ENCODE measurements at regions not wholly inside any gene's neighbourhood (a gene's known extent, or its start where the extent isn't known, plus 50 kb on each side); places are given as distances from the start of the nearest gene placed in this dataset.
A peak's percentile ranks its signal among the peaks of the same experiment; 100 is the strongest.

GRCh38 chr1:14090062-14090461 lies 390.1 kb downstream of the PRDM2 start:
- H3K4me3 ChIP-seq (ENCODE audit: low read length): no peak overlapping the region
- H3K9ac ChIP-seq (ENCODE audit: low read length): no peak overlapping the region
- no peaks in the 10 kb centered on the region for H3F3A ChIP-seq (ENCODE audit: low read length, unreplicated experiment)
- no peaks in the 10 kb centered on the region for H4K20me1 ChIP-seq (ENCODE audit: low read length)
- no TSS peak for BruUV-seq (replicated peaks)
- ChIA-PET POLR2A (ENCODE audit: unreplicated experiment) (no interaction called here), CTCF (no interaction called here)
- H3K79me2 ChIP-seq (ENCODE audit: low read length): no peaks in the 10 kb centered on the region
- intact Hi-C loops (cut with micrococcal nuclease): no loop called here
- H3K9me2 ChIP-seq (replicated peaks; ENCODE audit: low read length): no peaks in the 10 kb centered on the region
- no peak overlapping the region for H3K27ac ChIP-seq (ENCODE audit: low read length)
- H3K4me2 ChIP-seq (ENCODE audit: low read length): no peak overlapping the region
- no peaks in the 10 kb centered on the region for H3K36me3 ChIP-seq (ENCODE audit: low read depth, low read length)
- no peaks in the 10 kb centered on the region for H3K4me1 ChIP-seq (ENCODE audit: insufficient read depth, low read length)
- DNase-seq (no peak), ATAC-seq (no peak)
- H2AFZ ChIP-seq (ENCODE audit: low read length): no peak overlapping the region
- TF ChIP-seq EZH2 (IDR thresholded peaks at IDR 0.05; ENCODE audit: low read length, unreplicated experiment) (no peak), EZH2phosphoT487 (IDR thresholded peaks at IDR 0.05; ENCODE audit: borderline replicate concordance, low read length) (no peak), CTCF (conservative IDR thresholded peaks at IDR 0.05; ENCODE audit: low read depth, low read length) (no peak)
- H3K27me3 ChIP-seq (ENCODE audit: low read length): no peaks in the 10 kb centered on the region
- 0 out of 2 replicates have a peak, but pooled peaks cover 9% of the 10 kb centered on the region for H3K9me3 ChIP-seq (ENCODE audit: low read length)

- TF ChIP-seq EZH2phosphoT487 (IDR thresholded peaks at IDR 0.05; ENCODE audit: borderline replicate concordance, low read length): no peak
- no peak for TF ChIP-seq CTCF (conservative IDR thresholded peaks at IDR 0.05; ENCODE audit: low read depth, low read length)
- no peak for TF ChIP-seq EZH2 (IDR thresholded peaks at IDR 0.05; ENCODE audit: low read length, unreplicated experiment)
- no TSS peak for BruUV-seq (replicated peaks)
- H3K4me3 ChIP-seq (ENCODE audit: low read length): no peak overlapping the region
- H3K4me1 ChIP-seq (ENCODE audit: insufficient read depth, low read length): no peaks in the 10 kb centered on the region
- ATAC-seq: no peak
- no peak for DNase-seq
- no peaks in the 10 kb centered on the region for H3K27me3 ChIP-seq (ENCODE audit: low read length)
- no peak overlapping the region for H2AFZ ChIP-seq (ENCODE audit: low read length)
- no peak overlapping the region for H3K27ac ChIP-seq (ENCODE audit: low read length)
- no peak overlapping the region for H3K9ac ChIP-seq (ENCODE audit: low read length)
- intact Hi-C loops (cut with micrococcal nuclease): no loop called here
- no peaks in the 10 kb centered on the region for H3F3A ChIP-seq (ENCODE audit: low read length, unreplicated experiment)
- ChIA-PET CTCF (interaction anchor here (0.6 kb wide), 1 partner anchor 20 kb away, joined by 3 read pairs; no protein-coding TSS in a partner anchor), POLR2A (ENCODE audit: unreplicated experiment) (no interaction called here)
- no peak overlapping the region for H3K4me2 ChIP-seq (ENCODE audit: low read length)
- no peaks in the 10 kb centered on the region for H3K36me3 ChIP-seq (ENCODE audit: low read depth, low read length)
- H4K20me1 ChIP-seq (ENCODE audit: low read length): no peaks in the 10 kb centered on the region
- H3K79me2 ChIP-seq (ENCODE audit: low read length): no peaks in the 10 kb centered on the region
- no peaks in the 10 kb centered on the region for H3K9me2 ChIP-seq (replicated peaks; ENCODE audit: low read length)
- 0 out of 2 replicates have a peak, but pooled peaks cover 9% of the 10 kb centered on the region for H3K9me3 ChIP-seq (ENCODE audit: low read length)
Observed at GRCh38 chr1:14090531-14090930, 390.5 kb downstream of the PRDM2 start.

GRCh38 chr1:14094611-14095400 lies 394.8 kb downstream of the PRDM2 start:
- Histone ChIP-seq H3K4me1 (ENCODE audit: insufficient read depth, low read length) (no peaks in the 10 kb centered on the region), H3K36me3 (ENCODE audit: low read depth, low read length) (no peaks in the 10 kb centered on the region), H3K9ac (ENCODE audit: low read length) (no peak overlapping the region), H3K4me3 (ENCODE audit: low read length) (no peak overlapping the region), H4K20me1 (ENCODE audit: low read length) (no peaks in the 10 kb centered on the region), H3K27me3 (ENCODE audit: low read length) (no peaks in the 10 kb centered on the region), H3F3A (ENCODE audit: low read length, unreplicated experiment) (no peaks in the 10 kb centered on the region), H3K79me2 (ENCODE audit: low read length) (no peaks in the 10 kb centered on the region), H3K9me2 (replicated peaks; ENCODE audit: low read length) (no peaks in the 10 kb centered on the region), H2AFZ (ENCODE audit: low read length) (no peak overlapping the region), H3K9me3 (ENCODE audit: low read length) (0 out of 2 replicates have a peak, but pooled peaks cover 4% of the 10 kb centered on the region), H3K27ac (ENCODE audit: low read length) (no peak overlapping the region), H3K4me2 (ENCODE audit: low read length) (no peak overlapping the region)
- ChIA-PET CTCF (no interaction called here), POLR2A (ENCODE audit: unreplicated experiment) (no interaction called here)
- intact Hi-C loops (cut with micrococcal nuclease): no loop called here
- peak; percentile 63 for DNase-seq
- TF ChIP-seq EZH2 (IDR thresholded peaks at IDR 0.05; ENCODE audit: low read length, unreplicated experiment): no peak
- peak; percentile 72 for TF ChIP-seq CTCF (conservative IDR thresholded peaks at IDR 0.05; ENCODE audit: low read depth, low read length)
- TF ChIP-seq EZH2phosphoT487 (IDR thresholded peaks at IDR 0.05; ENCODE audit: borderline replicate concordance, low read length): no peak
- BruUV-seq (replicated peaks): no TSS peak
- peak; percentile 40; the same call in 1 of the 2 replicates for ATAC-seq
